ENCODE measurements at regions not wholly inside any gene's neighbourhood (a gene's known extent, or its start where the extent isn't known, plus 50 kb on each side); places are given as distances from the start of the nearest gene placed in this dataset.

DNA sequence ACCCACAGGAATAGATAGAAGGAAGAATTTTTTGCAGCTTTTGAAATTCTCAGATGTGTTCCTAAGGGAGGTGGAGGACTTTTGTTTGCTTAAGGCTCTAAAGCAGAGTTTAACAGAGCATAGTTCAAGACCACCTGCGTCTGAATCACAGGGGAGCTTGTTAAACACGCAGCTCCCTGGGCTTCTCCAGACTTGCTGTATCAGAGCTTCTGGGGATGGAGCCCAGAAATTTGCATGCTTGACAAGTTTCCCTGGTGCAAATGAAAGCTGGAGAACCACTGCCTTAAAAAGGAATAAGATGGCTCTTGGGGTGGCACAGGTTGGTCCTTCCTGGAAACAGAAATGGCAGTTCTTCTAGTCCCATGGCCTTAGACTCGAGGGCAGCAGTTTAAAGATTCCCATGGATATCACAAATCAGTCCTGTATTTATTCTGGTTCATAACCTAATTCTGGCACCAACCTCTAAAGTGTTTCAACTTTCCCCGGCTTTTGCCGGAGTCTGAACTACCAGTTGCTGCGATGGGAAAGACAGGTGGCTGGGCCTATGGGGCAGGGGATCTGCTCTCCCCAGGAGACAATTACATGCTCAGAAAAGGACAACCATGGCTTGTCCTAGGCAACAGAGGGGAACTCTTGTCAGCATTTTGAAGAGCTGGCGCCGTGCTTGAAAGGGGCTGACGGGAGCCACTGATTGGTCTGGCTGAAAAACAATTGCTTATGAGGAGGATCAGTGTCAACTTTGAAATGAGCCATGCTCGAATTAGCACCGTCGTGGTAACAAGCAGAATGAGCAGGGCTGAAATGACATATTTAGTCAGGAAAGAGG lies 599.6 kb downstream of the CCDC171 start:
- TF ChIP-seq, protein P1, sequence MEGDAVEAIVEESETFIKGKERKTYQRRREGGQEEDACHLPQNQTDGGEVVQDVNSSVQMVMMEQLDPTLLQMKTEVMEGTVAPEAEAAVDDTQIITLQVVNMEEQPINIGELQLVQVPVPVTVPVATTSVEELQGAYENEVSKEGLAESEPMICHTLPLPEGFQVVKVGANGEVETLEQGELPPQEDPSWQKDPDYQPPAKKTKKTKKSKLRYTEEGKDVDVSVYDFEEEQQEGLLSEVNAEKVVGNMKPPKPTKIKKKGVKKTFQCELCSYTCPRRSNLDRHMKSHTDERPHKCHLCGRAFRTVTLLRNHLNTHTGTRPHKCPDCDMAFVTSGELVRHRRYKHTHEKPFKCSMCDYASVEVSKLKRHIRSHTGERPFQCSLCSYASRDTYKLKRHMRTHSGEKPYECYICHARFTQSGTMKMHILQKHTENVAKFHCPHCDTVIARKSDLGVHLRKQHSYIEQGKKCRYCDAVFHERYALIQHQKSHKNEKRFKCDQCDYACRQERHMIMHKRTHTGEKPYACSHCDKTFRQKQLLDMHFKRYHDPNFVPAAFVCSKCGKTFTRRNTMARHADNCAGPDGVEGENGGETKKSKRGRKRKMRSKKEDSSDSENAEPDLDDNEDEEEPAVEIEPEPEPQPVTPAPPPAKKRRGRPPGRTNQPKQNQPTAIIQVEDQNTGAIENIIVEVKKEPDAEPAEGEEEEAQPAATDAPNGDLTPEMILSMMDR (IDR thresholded peaks at IDR 0.05; ENCODE audit: borderline replicate concordance, extremely low read depth, low read length, poor library complexity, severe bottlenecking), result no peak
- TF ChIP-seq EZH2 (IDR thresholded peaks at IDR 0.05; ENCODE audit: borderline replicate concordance, low read depth, low read length, severe bottlenecking), result no peak

Measured in DND-41 (cell line).